ENCODE measurements at regions not wholly inside any gene's neighbourhood (a gene's known extent, or its start where the extent isn't known, plus 50 kb on each side); places are given as distances from the start of the nearest gene placed in this dataset.

- TF ChIP-seq CTCF (IDR thresholded peaks at IDR 0.05) = no peak
- no peak for TF ChIP-seq POLR2A (IDR thresholded peaks at IDR 0.05)
Observed at GRCh38 chr1:82390627-82391026, 589.9 kb downstream of the ADGRL2 start.
